HEK293 (cell line): ENCODE measurements at regions not wholly inside any gene's neighbourhood (a gene's known extent, or its start where the extent isn't known, plus 50 kb on each side); places are given as distances from the start of the nearest gene placed in this dataset.

Experiments
- CTCF ChIA-PET: fragments of 350-600 bp; formaldehyde crosslinking; extraction: SDS; loops from one replicate; lab custom pipeline; 2021; ENCODE audit warnings: antibody characterized with exemption; lab: Yijun Ruan, JAX
- POLR2A ChIA-PET: fragments of 300-600 bp; formaldehyde crosslinking; extraction: SDS; loops from one replicate; lab custom pipeline; 2020; ENCODE audit warnings: antibody characterized with exemption, inconsistent platforms; lab: Yijun Ruan, JAX
- H3K27ac ChIP-seq: fragments of 200-500 bp; sonication (Bioruptor generic); 2 replicates; pipeline ENCODE4 v1.5.1; 2014; ENCODE audit warnings: low read depth, low read length, control low read depth, inconsistent platforms; ENCODE audit errors: extremely low read depth
- H3K36me3 ChIP-seq, 2 experiments: fragments of 200-500 bp in 1 of 2; sonication (Bioruptor generic) in 1 of 2; 1 replicate in 1 of 2; 2 replicates in 1 of 2; pipeline ENCODE4 v1.5.1; 2014 to 2017; ENCODE audit warnings: inconsistent platforms in 2 of 2, low read length in 2 of 2; ENCODE audit not compliant: control insufficient read depth in 2 of 2, insufficient read depth in 1 of 2
- H3K4me1 ChIP-seq: fragments of 200-500 bp; sonication (Bioruptor generic); 2 replicates; pipeline ENCODE4 v1.5.1; 2014; ENCODE audit warnings: mild to moderate bottlenecking, low read length, inconsistent platforms; ENCODE audit not compliant: control insufficient read depth, insufficient read depth
- H3K4me3 ChIP-seq: 2 replicates; pipeline ENCODE4 v1.5.1; 2011; ENCODE audit warnings: low read depth, mild to moderate bottlenecking, control low read depth, low read length, moderate library complexity
- H3K9me3 ChIP-seq: fragments of 200-500 bp; sonication (Bioruptor generic); 2 replicates; pipeline ENCODE4 v1.5.1; 2014; ENCODE audit warnings: low read depth, low read length, inconsistent platforms; ENCODE audit not compliant: control insufficient read depth, insufficient read depth
- GLI2 ChIP-seq: fragments of 450-650 bp; formaldehyde crosslinking; IDR thresholded peaks from 2 replicates; pipeline ENCODE4; 2017; ENCODE audit warnings: missing biosample characterization, missing genetic modification characterization, low read depth, borderline replicate concordance
- HOXD13 ChIP-seq: sonication (generic); formaldehyde crosslinking; IDR thresholded peaks from 2 replicates; pipeline ENCODE4 v1.8.0; 2022; ENCODE audit warnings: missing genetic modification reagents, borderline replicate concordance
- RBAK ChIP-seq: fragments of 450-650 bp; formaldehyde crosslinking; IDR thresholded peaks from 2 replicates; pipeline ENCODE4 v1.5.1; 2016; ENCODE audit warnings: missing biosample characterization, missing genetic modification characterization
- SALL2 ChIP-seq: fragments of 450-650 bp; formaldehyde crosslinking; IDR thresholded peaks from 2 replicates; pipeline ENCODE4 v1.5.0; 2017; ENCODE audit warnings: missing biosample characterization, mild to moderate bottlenecking, missing genetic modification characterization, borderline replicate concordance
- ZNF133 ChIP-seq: fragments of 450-650 bp; formaldehyde crosslinking; IDR thresholded peaks from 2 replicates; pipeline ENCODE4 v1.5.1; 2016; ENCODE audit warnings: missing biosample characterization, missing genetic modification characterization
- ZNF140 ChIP-seq: fragments of 450-650 bp; formaldehyde crosslinking; IDR thresholded peaks from 2 replicates; pipeline ENCODE4 v1.5.1; 2016; ENCODE audit warnings: missing biosample characterization, missing genetic modification characterization
- ZNF148 ChIP-seq: fragments of 450-650 bp; formaldehyde crosslinking; IDR thresholded peaks from 2 replicates; pipeline ENCODE4 v1.5.0; 2017; ENCODE audit warnings: missing biosample characterization, missing genetic modification characterization, borderline replicate concordance
- ZNF157 ChIP-seq: fragments of 450-650 bp; formaldehyde crosslinking; IDR thresholded peaks from 2 replicates; pipeline ENCODE4 v1.5.1; 2016; ENCODE audit warnings: missing biosample characterization, missing genetic modification characterization
- ZNF16 ChIP-seq: fragments of 450-650 bp; formaldehyde crosslinking; IDR thresholded peaks from 2 replicates; pipeline ENCODE4 v1.5.1; 2016; ENCODE audit warnings: low read depth, missing biosample characterization, missing genetic modification characterization
- ZNF174 ChIP-seq: fragments of 450-650 bp; formaldehyde crosslinking; IDR thresholded peaks from 2 replicates; pipeline ENCODE4 v1.5.0; 2017; ENCODE audit warnings: missing biosample characterization, mild to moderate bottlenecking, missing genetic modification characterization
- ZNF302 ChIP-seq: fragments of 450-650 bp; formaldehyde crosslinking; IDR thresholded peaks from 2 replicates; pipeline ENCODE4 v1.5.1; 2016; ENCODE audit warnings: missing biosample characterization, missing genetic modification characterization, low read depth
- ZNF416 ChIP-seq: fragments of 450-650 bp; formaldehyde crosslinking; IDR thresholded peaks from 2 replicates; pipeline ENCODE4 v1.5.1; 2016; ENCODE audit warnings: missing biosample characterization, missing genetic modification characterization
- ZNF473 ChIP-seq: fragments of 450-650 bp; formaldehyde crosslinking; IDR thresholded peaks from 2 replicates; pipeline ENCODE4 v1.5.1; 2017; ENCODE audit warnings: missing biosample characterization, missing genetic modification characterization
- ZNF501 ChIP-seq: fragments of 450-650 bp; formaldehyde crosslinking; IDR thresholded peaks from 2 replicates; pipeline ENCODE4 v1.5.1; 2016; ENCODE audit warnings: missing biosample characterization, missing genetic modification characterization
- ZNF510 ChIP-seq: fragments of 450-650 bp; formaldehyde crosslinking; IDR thresholded peaks from 2 replicates; pipeline ENCODE4 v1.5.1; 2018; ENCODE audit warnings: mild to moderate bottlenecking, missing genetic modification characterization, missing biosample characterization; ENCODE audit not compliant: insufficient replicate concordance
- ZNF514 ChIP-seq: fragments of 450-650 bp; formaldehyde crosslinking; IDR thresholded peaks from 2 replicates; pipeline ENCODE4 v1.5.1; 2016; ENCODE audit warnings: missing biosample characterization, missing genetic modification characterization
- ZNF544 ChIP-seq: fragments of 450-650 bp; formaldehyde crosslinking; IDR thresholded peaks from 2 replicates; pipeline ENCODE4 v1.5.0; 2017; ENCODE audit warnings: missing biosample characterization, missing genetic modification characterization
- ZNF596 ChIP-seq: fragments of 450-650 bp; IDR thresholded peaks from 2 replicates; pipeline ENCODE4 v1.5.0; 2018; ENCODE audit warnings: missing biosample characterization, mild to moderate bottlenecking, missing genetic modification characterization, moderate library complexity
- ZNF654 ChIP-seq: fragments of 450-650 bp; formaldehyde crosslinking; IDR thresholded peaks from 2 replicates; pipeline ENCODE4 v1.5.1; 2016; ENCODE audit warnings: low read depth, missing biosample characterization, missing genetic modification characterization
- TF ChIP-seq, protein P1 (sequence below): fragments of 450-650 bp; formaldehyde crosslinking; IDR thresholded peaks from 2 replicates; pipeline ENCODE4 v1.5.1; 2016; ENCODE audit warnings: missing biosample characterization, missing genetic modification characterization, borderline replicate concordance
- TF ChIP-seq, protein P2 (sequence below): fragments of 450-650 bp; formaldehyde crosslinking; IDR thresholded peaks from 2 replicates; pipeline ENCODE4 v1.5.1; 2016; ENCODE audit warnings: missing biosample characterization, missing genetic modification characterization
- TF ChIP-seq, protein P3 (sequence below): fragments of 450-650 bp; formaldehyde crosslinking; IDR thresholded peaks from 2 replicates; pipeline ENCODE4 v1.5.1; 2016; ENCODE audit warnings: missing biosample characterization, missing genetic modification characterization
- TF ChIP-seq, protein P4 (sequence below): fragments of 450-650 bp; formaldehyde crosslinking; IDR thresholded peaks from 2 replicates; pipeline ENCODE4 v1.5.1; 2016; ENCODE audit warnings: missing biosample characterization, missing genetic modification characterization
- TF ChIP-seq, protein P5 (sequence below): fragments of 450-650 bp; formaldehyde crosslinking; IDR thresholded peaks from 2 replicates; pipeline ENCODE4 v1.5.1; 2016; ENCODE audit warnings: missing biosample characterization, missing genetic modification characterization

DNA sequence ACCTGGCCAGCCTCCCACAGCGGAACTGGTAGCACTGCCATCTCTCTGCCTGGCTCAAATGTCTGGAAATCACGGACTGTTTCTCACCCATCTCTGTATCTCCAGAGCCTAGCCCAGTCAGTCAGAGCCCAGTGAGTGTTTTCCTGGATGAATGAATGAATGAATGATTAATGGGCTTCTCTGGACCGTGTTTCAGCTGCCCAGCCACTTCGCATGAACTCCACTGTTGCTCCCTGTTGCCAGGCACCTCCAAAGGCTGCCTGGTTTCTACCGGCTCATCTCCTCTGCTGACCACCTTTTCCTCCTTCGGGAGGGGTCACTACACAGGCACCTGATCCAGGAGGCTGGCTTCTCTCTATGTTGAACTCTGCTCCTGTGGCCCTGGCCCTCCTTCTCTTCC, 91.0 kb upstream of the SDK2 start:
- Histone ChIP-seq H3K27ac (no peak overlapping the region), H3K36me3 (no peaks in the 10 kb centered on the region), H3K9me3 (no peaks in the 10 kb centered on the region; the same call in 1 of the 2 replicates), H3K4me1 (no peaks in the 10 kb centered on the region), H3K4me3 (no peak overlapping the region)
- POLR2A ChIA-PET = no interaction called here
- no peak for TF ChIP-seq ZNF16 (tag by site-specific recombination)
- TF ChIP-seq ZNF514 (tag by site-specific recombination) = no peak
- TF ChIP-seq ZNF157 (tag by site-specific recombination) = no peak
- TF ChIP-seq ZNF174 (tag by site-specific recombination) = no peak
- no peak for TF ChIP-seq ZNF596 (tag by site-specific recombination)
- TF ChIP-seq RBAK (tag by site-specific recombination) = no peak
- TF ChIP-seq, protein P1, sequence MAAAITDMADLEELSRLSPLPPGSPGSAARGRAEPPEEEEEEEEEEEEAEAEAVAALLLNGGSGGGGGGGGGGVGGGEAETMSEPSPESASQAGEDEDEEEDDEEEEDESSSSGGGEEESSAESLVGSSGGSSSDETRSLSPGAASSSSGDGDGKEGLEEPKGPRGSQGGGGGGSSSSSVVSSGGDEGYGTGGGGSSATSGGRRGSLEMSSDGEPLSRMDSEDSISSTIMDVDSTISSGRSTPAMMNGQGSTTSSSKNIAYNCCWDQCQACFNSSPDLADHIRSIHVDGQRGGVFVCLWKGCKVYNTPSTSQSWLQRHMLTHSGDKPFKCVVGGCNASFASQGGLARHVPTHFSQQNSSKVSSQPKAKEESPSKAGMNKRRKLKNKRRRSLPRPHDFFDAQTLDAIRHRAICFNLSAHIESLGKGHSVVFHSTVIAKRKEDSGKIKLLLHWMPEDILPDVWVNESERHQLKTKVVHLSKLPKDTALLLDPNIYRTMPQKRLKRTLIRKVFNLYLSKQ (tag by site-specific recombination) = no peak
- TF ChIP-seq ZNF544 (tag by site-specific recombination) = no peak
- TF ChIP-seq ZNF473 (tag by site-specific recombination) = no peak
- TF ChIP-seq ZNF654 = no peak
- TF ChIP-seq ZNF140 (tag by site-specific recombination) = no peak
- no peak for TF ChIP-seq ZNF302 (tag by site-specific recombination)
- TF ChIP-seq ZNF133 (tag by site-specific recombination) = no peak
- TF ChIP-seq, protein P2, sequence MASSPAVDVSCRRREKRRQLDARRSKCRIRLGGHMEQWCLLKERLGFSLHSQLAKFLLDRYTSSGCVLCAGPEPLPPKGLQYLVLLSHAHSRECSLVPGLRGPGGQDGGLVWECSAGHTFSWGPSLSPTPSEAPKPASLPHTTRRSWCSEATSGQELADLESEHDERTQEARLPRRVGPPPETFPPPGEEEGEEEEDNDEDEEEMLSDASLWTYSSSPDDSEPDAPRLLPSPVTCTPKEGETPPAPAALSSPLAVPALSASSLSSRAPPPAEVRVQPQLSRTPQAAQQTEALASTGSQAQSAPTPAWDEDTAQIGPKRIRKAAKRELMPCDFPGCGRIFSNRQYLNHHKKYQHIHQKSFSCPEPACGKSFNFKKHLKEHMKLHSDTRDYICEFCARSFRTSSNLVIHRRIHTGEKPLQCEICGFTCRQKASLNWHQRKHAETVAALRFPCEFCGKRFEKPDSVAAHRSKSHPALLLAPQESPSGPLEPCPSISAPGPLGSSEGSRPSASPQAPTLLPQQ (tag by site-specific recombination) = no peak
- TF ChIP-seq SALL2 (tag by site-specific recombination) = no peak
- TF ChIP-seq ZNF501 = no peak
- TF ChIP-seq ZNF416 (tag by site-specific recombination) = no peak
- no peak for TF ChIP-seq HOXD13
- TF ChIP-seq, protein P3, sequence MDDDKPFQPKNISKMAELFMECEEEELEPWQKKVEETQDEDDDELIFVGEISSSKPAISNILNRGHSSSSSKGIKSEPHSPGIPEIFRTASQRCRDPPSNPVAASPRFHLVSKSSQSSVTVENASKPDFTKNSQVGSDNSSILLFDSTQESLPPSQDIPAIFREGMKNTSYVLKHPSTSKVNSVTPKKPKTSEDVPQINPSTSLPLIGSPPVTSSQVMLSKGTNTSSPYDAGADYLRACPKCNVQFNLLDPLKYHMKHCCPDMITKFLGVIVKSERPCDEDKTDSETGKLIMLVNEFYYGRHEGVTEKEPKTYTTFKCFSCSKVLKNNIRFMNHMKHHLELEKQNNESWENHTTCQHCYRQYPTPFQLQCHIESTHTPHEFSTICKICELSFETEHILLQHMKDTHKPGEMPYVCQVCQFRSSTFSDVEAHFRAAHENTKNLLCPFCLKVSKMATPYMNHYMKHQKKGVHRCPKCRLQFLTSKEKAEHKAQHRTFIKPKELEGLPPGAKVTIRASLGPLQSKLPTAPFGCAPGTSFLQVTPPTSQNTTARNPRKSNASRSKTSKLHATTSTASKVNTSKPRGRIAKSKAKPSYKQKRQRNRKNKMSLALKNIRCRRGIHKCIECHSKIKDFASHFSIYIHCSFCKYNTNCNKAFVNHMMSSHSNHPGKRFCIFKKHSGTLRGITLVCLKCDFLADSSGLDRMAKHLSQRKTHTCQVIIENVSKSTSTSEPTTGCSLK (tag by site-specific recombination) = no peak
- CTCF ChIA-PET = interaction anchor here (0.6 kb wide), 3 partner anchors 10 to 309 kb away, joined by 3 to 4 read pairs (median 3); no protein-coding TSS in a partner anchor

- Histone ChIP-seq H3K4me3 (no peak overlapping the region), H3K27ac (no peak overlapping the region), H3K36me3 (no peaks in the 10 kb centered on the region), H3K4me1 (no peaks in the 10 kb centered on the region), H3K9me3 (no peaks in the 10 kb centered on the region)
- POLR2A ChIA-PET = no interaction called here
- CTCF ChIA-PET = interaction anchor here (0.5 to 1.7 kb wide), 3 partner anchors 24 to 89 kb away, joined by 3 to 5 read pairs (median 4); no protein-coding TSS in a partner anchor
- TF ChIP-seq ZNF148 (no peak), GLI2 (no peak), ZNF510 (tag by site-specific recombination) (no peak)
- TF ChIP-seq, protein P4, sequence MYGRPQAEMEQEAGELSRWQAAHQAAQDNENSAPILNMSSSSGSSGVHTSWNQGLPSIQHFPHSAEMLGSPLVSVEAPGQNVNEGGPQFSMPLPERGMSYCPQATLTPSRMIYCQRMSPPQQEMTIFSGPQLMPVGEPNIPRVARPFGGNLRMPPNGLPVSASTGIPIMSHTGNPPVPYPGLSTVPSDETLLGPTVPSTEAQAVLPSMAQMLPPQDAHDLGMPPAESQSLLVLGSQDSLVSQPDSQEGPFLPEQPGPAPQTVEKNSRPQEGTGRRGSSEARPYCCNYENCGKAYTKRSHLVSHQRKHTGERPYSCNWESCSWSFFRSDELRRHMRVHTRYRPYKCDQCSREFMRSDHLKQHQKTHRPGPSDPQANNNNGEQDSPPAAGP = no peak
- TF ChIP-seq, protein P5, sequence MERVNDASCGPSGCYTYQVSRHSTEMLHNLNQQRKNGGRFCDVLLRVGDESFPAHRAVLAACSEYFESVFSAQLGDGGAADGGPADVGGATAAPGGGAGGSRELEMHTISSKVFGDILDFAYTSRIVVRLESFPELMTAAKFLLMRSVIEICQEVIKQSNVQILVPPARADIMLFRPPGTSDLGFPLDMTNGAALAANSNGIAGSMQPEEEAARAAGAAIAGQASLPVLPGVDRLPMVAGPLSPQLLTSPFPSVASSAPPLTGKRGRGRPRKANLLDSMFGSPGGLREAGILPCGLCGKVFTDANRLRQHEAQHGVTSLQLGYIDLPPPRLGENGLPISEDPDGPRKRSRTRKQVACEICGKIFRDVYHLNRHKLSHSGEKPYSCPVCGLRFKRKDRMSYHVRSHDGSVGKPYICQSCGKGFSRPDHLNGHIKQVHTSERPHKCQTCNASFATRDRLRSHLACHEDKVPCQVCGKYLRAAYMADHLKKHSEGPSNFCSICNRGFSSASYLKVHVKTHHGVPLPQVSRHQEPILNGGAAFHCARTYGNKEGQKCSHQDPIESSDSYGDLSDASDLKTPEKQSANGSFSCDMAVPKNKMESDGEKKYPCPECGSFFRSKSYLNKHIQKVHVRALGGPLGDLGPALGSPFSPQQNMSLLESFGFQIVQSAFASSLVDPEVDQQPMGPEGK (tag by site-specific recombination) = no peak
Observed at GRCh38 chr17:73738751-73739575, 94.7 kb upstream of the SDK2 start.
